BJ (cell line): ENCODE measurements at regions not wholly inside any gene's neighbourhood (a gene's known extent, or its start where the extent isn't known, plus 50 kb on each side); places are given as distances from the start of the nearest gene placed in this dataset.

Source experiments
- CTCF ChIA-PET: fragments of 350-600 bp; formaldehyde crosslinking; extraction: SDS; loops from one replicate; lab custom pipeline; 2021; ENCODE audit warnings: antibody characterized with exemption, inconsistent platforms; lab: Yijun Ruan, JAX
- POLR2A ChIA-PET: fragments of 300-600 bp; sonication (Branson Sonifier 250); formaldehyde crosslinking; extraction: SDS; loops from one replicate; lab custom pipeline; 2021; ENCODE audit warnings: antibody characterized with exemption; lab: Charles Lee
- DNase-seq: peaks from one replicate; pipeline ENCODE4 v3.0.0-alpha.2; 2011; ENCODE audit warnings: low read depth
- H3K27me3 ChIP-seq: 2 replicates; pipeline ENCODE4 v1.6.0; 2011; ENCODE audit warnings: low read length; ENCODE audit not compliant: control insufficient read depth, insufficient read depth
- H3K36me3 ChIP-seq: 2 replicates; pipeline ENCODE4 v1.5.1; 2011; ENCODE audit warnings: low read length; ENCODE audit not compliant: control insufficient read depth, insufficient read depth
- H3K4me3 ChIP-seq: 2 replicates; pipeline ENCODE4 v1.5.1; 2011; ENCODE audit warnings: low read depth, mild to moderate bottlenecking, control low read depth, low read length
- CTCF ChIP-seq: IDR thresholded peaks from 2 replicates; pipeline ENCODE4 v1.5.1; 2011; ENCODE audit warnings: low read depth, mild to moderate bottlenecking, control low read depth, inconsistent platforms, low read length, moderate library complexity; ENCODE audit not compliant: insufficient read depth

DNA sequence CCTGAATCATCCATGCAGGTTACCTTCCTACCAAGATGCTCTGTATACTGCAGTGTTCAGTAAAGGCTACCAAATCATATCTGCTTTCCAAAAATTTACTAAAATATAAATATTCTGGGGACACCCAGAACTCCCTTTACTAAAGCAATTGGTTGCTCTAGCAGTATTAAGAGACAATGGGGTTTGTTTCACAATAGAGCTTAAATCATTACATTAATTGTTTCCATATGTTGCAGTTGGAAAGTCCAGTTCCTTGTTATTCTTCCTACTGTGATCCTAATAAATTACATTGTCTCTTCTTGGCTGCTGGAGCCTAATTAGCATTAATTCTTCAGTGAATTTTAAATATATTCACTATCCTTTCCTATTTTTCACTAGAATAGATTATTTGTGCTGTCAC lies 316.0 kb upstream of the MTNR1B start:
- POLR2A ChIA-PET, result no interaction called here
- Histone ChIP-seq H3K27me3 (no peaks in the 10 kb centered on the region), H3K36me3 (no peaks in the 10 kb centered on the region), H3K4me3 (no peak overlapping the region)
- DNase-seq, result no peak
- CTCF ChIA-PET, result no interaction called here
- no peak for TF ChIP-seq CTCF

DNA sequence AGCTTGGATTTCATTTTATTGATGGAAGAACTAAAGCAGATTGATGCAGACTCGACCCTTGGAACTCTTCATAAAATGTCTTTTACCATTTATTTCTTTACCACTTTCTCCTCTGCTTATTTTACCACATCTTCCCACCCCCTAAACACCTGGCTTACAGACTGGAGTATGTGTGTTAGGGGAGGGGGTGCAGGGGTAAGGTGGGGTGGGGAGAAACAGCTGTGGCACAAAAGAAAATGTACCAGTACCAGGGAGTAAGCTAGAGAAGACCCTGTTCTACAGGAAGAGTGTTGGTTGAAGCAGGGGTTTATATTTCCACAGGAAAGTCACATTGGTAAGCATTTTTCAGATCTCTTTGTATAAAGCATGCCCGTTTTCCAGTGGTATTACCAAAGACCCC lies 312.7 kb upstream of the MTNR1B start:
- no peak for TF ChIP-seq CTCF

GRCh38 chr11:92657226-92657625 lies 312.2 kb upstream of the MTNR1B start:
- POLR2A ChIA-PET, result no interaction called here
- Histone ChIP-seq H3K36me3 (no peaks in the 10 kb centered on the region), H3K27me3 (no peaks in the 10 kb centered on the region), H3K4me3 (no peak overlapping the region)
- TF ChIP-seq CTCF, result no peak
- DNase-seq, result no peak
- CTCF ChIA-PET, result no interaction called here

More for the DNA sequence above, 312.7 kb upstream of the MTNR1B start:
- no peaks in the 10 kb centered on the region for H3K27me3 ChIP-seq
- no peak overlapping the region for H3K4me3 ChIP-seq
- no peak for DNase-seq
- H3K36me3 ChIP-seq, result no peaks in the 10 kb centered on the region
- ChIA-PET CTCF (no interaction called here), POLR2A (no interaction called here)

- Histone ChIP-seq H3K36me3 (no peaks in the 10 kb centered on the region), H3K4me3 (no peak overlapping the region), H3K27me3 (no peaks in the 10 kb centered on the region)
- ChIA-PET CTCF (interaction anchor here (0.6 kb wide), 1 partner anchor 30 kb away, joined by 3 read pairs; no protein-coding TSS in a partner anchor), POLR2A (no interaction called here)
- no peak for TF ChIP-seq CTCF
- no peak for DNase-seq
Observed at GRCh38 chr11:92658733-92659132, 310.7 kb upstream of the MTNR1B start.

DNA sequence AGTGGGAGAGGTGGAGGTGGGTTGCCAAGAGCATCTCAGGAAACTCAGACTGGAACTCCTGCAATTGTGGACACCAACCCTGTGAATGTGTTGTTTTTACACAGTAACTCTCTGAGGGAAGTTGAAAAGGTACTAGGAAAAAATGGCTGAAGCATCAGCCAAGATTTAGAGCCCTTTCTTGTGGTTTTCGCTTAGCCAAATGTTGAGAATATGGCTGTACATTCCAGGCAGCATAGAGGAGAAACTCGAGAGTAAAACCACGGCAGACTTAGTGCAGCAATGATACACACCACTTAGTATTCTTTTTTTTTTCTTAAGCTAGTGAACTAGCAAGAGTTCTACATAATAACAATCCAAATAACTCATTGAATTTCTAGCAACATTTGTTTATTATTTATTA lies 309.7 kb upstream of the MTNR1B start:
- CTCF ChIA-PET, result no interaction called here
- no peak for DNase-seq

More for the DNA sequence above, 309.7 kb upstream of the MTNR1B start:
- Histone ChIP-seq H3K4me3 (no peak overlapping the region), H3K36me3 (no peaks in the 10 kb centered on the region), H3K27me3 (no peaks in the 10 kb centered on the region)
- no peak for TF ChIP-seq CTCF
- POLR2A ChIA-PET, result no interaction called here
